ENCODE measurements at regions not wholly inside any gene's neighbourhood (a gene's known extent, or its start where the extent isn't known, plus 50 kb on each side); places are given as distances from the start of the nearest gene placed in this dataset.

DNA sequence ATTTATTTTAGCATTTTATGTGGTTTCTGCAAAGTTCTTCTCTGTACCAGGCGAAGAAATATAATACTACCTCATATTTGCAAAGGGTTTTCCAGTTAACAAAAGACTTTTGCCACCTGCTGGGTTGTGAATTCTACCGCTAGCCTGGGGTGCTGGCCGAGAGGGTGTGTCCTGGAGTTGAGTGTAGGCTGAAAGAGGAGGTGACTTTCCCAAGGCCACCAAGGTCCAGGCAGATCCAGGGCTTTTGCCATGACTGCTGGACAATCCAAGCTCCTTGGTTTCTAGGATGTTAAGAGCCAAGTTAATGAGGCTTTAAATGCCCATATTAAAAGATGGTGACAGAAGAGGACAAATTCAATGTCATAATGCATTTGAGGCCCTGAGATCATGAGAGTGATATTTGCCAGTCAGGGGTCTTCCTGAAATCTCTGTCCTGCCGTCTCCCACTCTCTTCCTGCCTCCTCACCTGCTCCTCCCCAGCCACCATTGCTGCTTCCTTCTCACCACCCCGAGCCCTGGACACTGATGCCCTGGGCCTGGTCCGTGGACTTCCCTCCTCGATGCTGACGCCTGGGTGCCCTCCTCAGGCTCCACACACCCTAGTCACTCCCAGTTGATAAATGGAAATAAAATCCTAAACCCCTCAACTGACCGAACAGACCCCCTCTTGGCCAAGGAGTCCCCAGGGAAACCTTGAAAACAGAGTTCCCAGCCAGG is 825.6 kb downstream of the TBC1D22A start:
- Histone ChIP-seq H3K27ac (ENCODE audit: poor library complexity, severe bottlenecking) (no peak overlapping the region), H3K4me3 (ENCODE audit: severe bottlenecking) (no peak overlapping the region), H3K4me1 (ENCODE audit: insufficient read depth, poor library complexity, severe bottlenecking) (no peaks in the 10 kb centered on the region), H3K36me3 (ENCODE audit: low read depth) (no peaks in the 10 kb centered on the region), H3K27me3 (ENCODE audit: insufficient read depth, poor library complexity, severe bottlenecking) (no peaks in the 10 kb centered on the region), H3K9me3 (ENCODE audit: severe bottlenecking) (no peaks in the 10 kb centered on the region)
- ATAC-seq (ENCODE audit: low read depth) = no peak
- no peak for DNase-seq (ENCODE audit: low spot score)
- TF ChIP-seq, protein P1, sequence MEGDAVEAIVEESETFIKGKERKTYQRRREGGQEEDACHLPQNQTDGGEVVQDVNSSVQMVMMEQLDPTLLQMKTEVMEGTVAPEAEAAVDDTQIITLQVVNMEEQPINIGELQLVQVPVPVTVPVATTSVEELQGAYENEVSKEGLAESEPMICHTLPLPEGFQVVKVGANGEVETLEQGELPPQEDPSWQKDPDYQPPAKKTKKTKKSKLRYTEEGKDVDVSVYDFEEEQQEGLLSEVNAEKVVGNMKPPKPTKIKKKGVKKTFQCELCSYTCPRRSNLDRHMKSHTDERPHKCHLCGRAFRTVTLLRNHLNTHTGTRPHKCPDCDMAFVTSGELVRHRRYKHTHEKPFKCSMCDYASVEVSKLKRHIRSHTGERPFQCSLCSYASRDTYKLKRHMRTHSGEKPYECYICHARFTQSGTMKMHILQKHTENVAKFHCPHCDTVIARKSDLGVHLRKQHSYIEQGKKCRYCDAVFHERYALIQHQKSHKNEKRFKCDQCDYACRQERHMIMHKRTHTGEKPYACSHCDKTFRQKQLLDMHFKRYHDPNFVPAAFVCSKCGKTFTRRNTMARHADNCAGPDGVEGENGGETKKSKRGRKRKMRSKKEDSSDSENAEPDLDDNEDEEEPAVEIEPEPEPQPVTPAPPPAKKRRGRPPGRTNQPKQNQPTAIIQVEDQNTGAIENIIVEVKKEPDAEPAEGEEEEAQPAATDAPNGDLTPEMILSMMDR (IDR thresholded peaks at IDR 0.05; ENCODE audit: poor library complexity, severe bottlenecking) = no peak

DNA sequence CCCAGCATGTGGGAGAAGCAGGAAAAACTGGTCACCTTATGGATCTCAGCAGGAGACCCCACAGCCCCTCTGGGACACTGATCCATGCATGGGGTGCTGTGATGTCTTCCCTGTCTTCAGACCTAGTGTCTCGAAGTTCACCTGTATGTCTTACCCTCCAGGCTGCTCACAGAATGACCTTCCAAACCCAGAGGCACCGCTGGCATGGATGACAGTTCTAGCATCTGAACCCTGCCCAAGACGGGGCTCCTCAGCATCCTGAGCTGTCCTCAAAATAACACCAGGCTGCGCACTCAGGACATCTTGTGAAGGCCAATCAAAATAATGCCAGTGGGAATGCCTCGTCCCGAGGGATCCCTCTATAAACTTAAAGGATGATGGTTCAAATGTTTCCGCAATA is 824.9 kb downstream of the TBC1D22A start:
- Histone ChIP-seq H3K36me3 (ENCODE audit: low read depth) (no peaks in the 10 kb centered on the region), H3K4me3 (ENCODE audit: severe bottlenecking) (no peak overlapping the region), H3K9me3 (ENCODE audit: severe bottlenecking) (peaks cover 2% of the 10 kb centered on the region), H3K27ac (ENCODE audit: poor library complexity, severe bottlenecking) (no peak overlapping the region), H3K27me3 (ENCODE audit: insufficient read depth, poor library complexity, severe bottlenecking) (no peaks in the 10 kb centered on the region), H3K4me1 (ENCODE audit: insufficient read depth, poor library complexity, severe bottlenecking) (no peaks in the 10 kb centered on the region)
- no peak for DNase-seq (ENCODE audit: low spot score)
- no peak for ATAC-seq (ENCODE audit: low read depth)
- TF ChIP-seq, protein P1 (IDR thresholded peaks at IDR 0.05; ENCODE audit: poor library complexity, severe bottlenecking) = no peak

DNA sequence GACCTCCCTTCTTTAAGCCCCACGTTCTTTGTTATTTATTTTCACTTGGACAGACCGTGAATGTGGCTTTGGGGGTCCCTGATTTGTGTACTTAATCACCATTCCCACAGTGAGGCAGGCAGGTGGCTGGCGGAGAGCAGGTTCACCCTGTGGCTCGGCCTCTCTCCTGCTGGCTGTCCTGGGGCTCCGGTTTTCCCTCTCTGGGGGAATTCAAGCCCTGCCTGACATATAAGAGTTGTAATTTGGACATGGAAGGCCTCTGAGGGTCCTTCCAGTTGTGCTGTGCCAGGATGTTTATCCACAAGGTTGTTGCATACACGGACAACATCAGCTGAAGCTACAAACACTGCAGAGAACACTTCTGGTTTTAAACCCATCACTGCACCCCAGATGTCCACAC is 824.5 kb downstream of the TBC1D22A start:
- ATAC-seq (ENCODE audit: low read depth) (no peak), DNase-seq (ENCODE audit: low spot score) (no peak)
- Histone ChIP-seq H3K36me3 (ENCODE audit: low read depth) (no peaks in the 10 kb centered on the region), H3K27me3 (ENCODE audit: insufficient read depth, poor library complexity, severe bottlenecking) (no peaks in the 10 kb centered on the region), H3K4me3 (ENCODE audit: severe bottlenecking) (no peak overlapping the region), H3K9me3 (ENCODE audit: severe bottlenecking) (peaks cover 3% of the 10 kb centered on the region), H3K4me1 (ENCODE audit: insufficient read depth, poor library complexity, severe bottlenecking) (no peaks in the 10 kb centered on the region), H3K27ac (ENCODE audit: poor library complexity, severe bottlenecking) (no peak overlapping the region)
- TF ChIP-seq, protein P1 (IDR thresholded peaks at IDR 0.05; ENCODE audit: poor library complexity, severe bottlenecking) = no peak

DNA sequence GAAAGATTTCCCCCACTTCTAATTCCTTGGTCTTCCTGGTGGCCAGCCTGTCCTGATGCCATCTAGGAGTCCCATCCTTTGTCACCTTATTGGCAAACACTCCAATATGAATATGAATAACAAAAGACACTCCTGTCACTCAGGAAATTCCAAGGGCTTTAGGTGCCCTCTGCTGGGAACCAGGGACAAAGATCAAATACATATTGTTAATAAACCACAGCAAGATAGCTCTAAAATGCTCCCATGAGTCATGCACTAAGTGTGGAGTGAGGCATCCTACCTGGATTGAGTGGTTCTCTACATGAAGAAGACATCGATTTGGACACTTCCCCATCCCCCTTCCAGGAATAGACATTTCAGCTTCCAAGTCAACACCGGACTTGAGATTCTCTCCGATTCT is 823.6 kb downstream of the TBC1D22A start:
- TF ChIP-seq, protein P1 (IDR thresholded peaks at IDR 0.05; ENCODE audit: poor library complexity, severe bottlenecking) = no peak
- peaks cover 3% of the 10 kb centered on the region for H3K9me3 ChIP-seq (ENCODE audit: severe bottlenecking)

DNA sequence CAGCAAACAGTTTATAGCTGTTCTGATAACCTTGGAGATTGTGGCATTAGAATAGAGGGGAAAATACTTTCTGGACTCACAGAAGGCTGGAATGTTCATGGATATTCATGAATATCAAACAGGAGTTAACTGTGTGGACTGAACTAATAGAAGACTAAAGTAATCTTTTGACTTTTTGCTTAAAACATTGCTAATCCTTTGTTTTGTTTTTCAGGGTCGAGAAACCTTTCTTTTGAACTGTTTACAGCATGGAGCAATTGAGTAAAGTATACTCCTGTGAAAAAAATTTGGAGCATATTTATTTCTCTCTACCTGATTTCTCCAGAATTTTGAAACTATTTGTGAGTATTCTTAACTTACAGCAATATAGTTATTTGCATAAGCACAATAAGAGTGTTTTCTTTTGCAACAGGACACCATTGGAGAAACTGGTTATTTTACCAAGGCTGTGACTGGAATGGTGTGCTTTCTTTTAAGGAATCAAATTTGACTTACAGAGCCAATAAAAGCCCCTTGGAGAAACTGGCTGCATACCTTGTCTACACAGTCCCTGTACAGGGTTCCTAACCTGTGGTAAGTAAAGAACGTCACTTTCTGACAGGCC is 821.6 kb downstream of the TBC1D22A start:
- Histone ChIP-seq H3K36me3 (ENCODE audit: low read depth) (no peaks in the 10 kb centered on the region), H3K9me3 (ENCODE audit: severe bottlenecking) (peaks cover 3% of the 10 kb centered on the region), H3K27ac (ENCODE audit: poor library complexity, severe bottlenecking) (no peak overlapping the region), H3K27me3 (ENCODE audit: insufficient read depth, poor library complexity, severe bottlenecking) (no peaks in the 10 kb centered on the region), H3K4me3 (ENCODE audit: severe bottlenecking) (no peak overlapping the region), H3K4me1 (ENCODE audit: insufficient read depth, poor library complexity, severe bottlenecking) (no peaks in the 10 kb centered on the region)
- TF ChIP-seq, protein P1 (IDR thresholded peaks at IDR 0.05; ENCODE audit: poor library complexity, severe bottlenecking) = no peak
- ATAC-seq (ENCODE audit: low read depth) (no peak), DNase-seq (ENCODE audit: low spot score) (no peak)

More for the DNA sequence above, 823.6 kb downstream of the TBC1D22A start:
- ATAC-seq (ENCODE audit: low read depth) (no peak), DNase-seq (ENCODE audit: low spot score) (no peak)
- H3K27ac ChIP-seq (ENCODE audit: poor library complexity, severe bottlenecking) = no peak overlapping the region
- no peaks in the 10 kb centered on the region for H3K27me3 ChIP-seq (ENCODE audit: insufficient read depth, poor library complexity, severe bottlenecking)
- H3K4me3 ChIP-seq (ENCODE audit: severe bottlenecking) = no peak overlapping the region
- no peaks in the 10 kb centered on the region for H3K36me3 ChIP-seq (ENCODE audit: low read depth)
- no peaks in the 10 kb centered on the region for H3K4me1 ChIP-seq (ENCODE audit: insufficient read depth, poor library complexity, severe bottlenecking)
